Activated effector memory CD4-positive, alpha-beta T cell treated with anti-CD3 and anti-CD28 coated beads, Interleukin-2, amount 50 U/mL, for 16 hours (primary cell): ENCODE measurements at regions not wholly inside any gene's neighbourhood (a gene's known extent, or its start where the extent isn't known, plus 50 kb on each side); places are given as distances from the start of the nearest gene placed in this dataset.
"Not testable (repeated sequence)": the region's sequence is repeated elsewhere in the genome, so short reads cannot be mapped to it uniquely, and the experiment has no call there.

Source experiments
- DNase-seq: peaks from one replicate; pipeline ENCODE4 v3.0.0-alpha.2; 2020

- DNase-seq, result no peak
Observed at GRCh38 chr2:145007093-145007959, 487.4 kb upstream of the ZEB2 start.

GRCh38 chr2:145002624-145003023 is 482.7 kb upstream of the ZEB2 start:
- no peak for DNase-seq

GRCh38 chr2:145000376-145000775 is 480.5 kb upstream of the ZEB2 start:
- no peak for DNase-seq

- DNase-seq, result no peak
Observed at GRCh38 chr2:144999936-145000335, 480.0 kb upstream of the ZEB2 start.

GRCh38 chr2:144999071-144999875 is 479.4 kb upstream of the ZEB2 start:
- DNase-seq, result no peak

GRCh38 chr2:144998435-144998834 is 478.5 kb upstream of the ZEB2 start:
- no peak for DNase-seq

GRCh38 chr2:144996225-144996795 is 476.4 kb upstream of the ZEB2 start:
- no peak for DNase-seq

GRCh38 chr2:144995482-144995881 is 475.6 kb upstream of the ZEB2 start:
- no peak for DNase-seq

GRCh38 chr2:144990661-144991060 is 470.7 kb upstream of the ZEB2 start:
- DNase-seq, result no peak

- no peak for DNase-seq
Observed at GRCh38 chr2:144989579-144990270, 469.8 kb upstream of the ZEB2 start.

GRCh38 chr2:144988591-144988990 is 468.7 kb upstream of the ZEB2 start:
- DNase-seq, result no peak

GRCh38 chr2:144986691-144987090 is 466.8 kb upstream of the ZEB2 start:
- no peak for DNase-seq

- DNase-seq, result no peak
Observed at GRCh38 chr2:144984038-144984437, 464.1 kb upstream of the ZEB2 start.

- no peak for DNase-seq
Observed at GRCh38 chr2:144983107-144983506, 463.2 kb upstream of the ZEB2 start.

- DNase-seq, result no peak
Observed at GRCh38 chr2:144982481-144982880, 462.6 kb upstream of the ZEB2 start.

- no peak for DNase-seq
Observed at GRCh38 chr2:144975881-144976280, 456.0 kb upstream of the ZEB2 start.

GRCh38 chr2:144972676-144973075 is 452.8 kb upstream of the ZEB2 start:
- no peak for DNase-seq

GRCh38 chr2:144971786-144972335 is 451.9 kb upstream of the ZEB2 start:
- no peak for DNase-seq

GRCh38 chr2:144970410-144970809 is 450.5 kb upstream of the ZEB2 start:
- DNase-seq, result not testable (repeated sequence)

GRCh38 chr2:144969564-144969963 is 449.6 kb upstream of the ZEB2 start:
- not testable (repeated sequence) for DNase-seq

- DNase-seq, result no peak
Observed at GRCh38 chr2:144967961-144968360, 448.0 kb upstream of the ZEB2 start.

- no peak for DNase-seq
Observed at GRCh38 chr2:144965172-144965571, 445.3 kb upstream of the ZEB2 start.

- no peak for DNase-seq
Observed at GRCh38 chr2:144963031-144963430, 443.1 kb upstream of the ZEB2 start.
